Thymus (tissue), 11 donors: ENCODE measurements at regions not wholly inside any gene's neighbourhood (a gene's known extent, or its start where the extent isn't known, plus 50 kb on each side); places are given as distances from the start of the nearest gene placed in this dataset.
"Not testable (repeated sequence)": the region's sequence is repeated elsewhere in the genome, so short reads cannot be mapped to it uniquely, and the experiment has no call there.

ENCODE experiments used
- DNase-seq, 9 donors: peaks; one replicate each; pipeline ENCODE4 v3.0.0-alpha.2; 2013; ENCODE audit warnings: low spot score in 9 of 9, low read depth in 6 of 9, missing footprints in 1 of 9
- H3K27ac ChIP-seq, 2 donors: one replicate each; pipeline ENCODE4 v1.5.1; 2013; ENCODE audit warnings: control low read depth in 1 of 2, low read depth in 1 of 2, low read length in 1 of 2, mild to moderate bottlenecking in 1 of 2, moderate library complexity in 1 of 2
- H3K27me3 ChIP-seq, 2 donors: one replicate each; pipeline ENCODE4 v1.5.1; 2013; ENCODE audit warnings: low read length in 1 of 2; ENCODE audit not compliant: control insufficient read depth in 2 of 2, insufficient read depth in 1 of 2
- H3K36me3 ChIP-seq, 2 donors: one replicate each; pipeline ENCODE4 v1.5.1; 2013; ENCODE audit warnings: low read length in 1 of 2, mild to moderate bottlenecking in 1 of 2, moderate library complexity in 1 of 2; ENCODE audit not compliant: control insufficient read depth in 2 of 2, insufficient read depth in 2 of 2
- H3K4me1 ChIP-seq, 2 donors: one replicate each; pipeline ENCODE4 v1.5.1; 2013; ENCODE audit warnings: low read length in 2 of 2; ENCODE audit not compliant: control insufficient read depth in 2 of 2, insufficient read depth in 2 of 2
- H3K4me3 ChIP-seq, 2 donors: one replicate each; pipeline ENCODE4 v1.5.1; 2013; ENCODE audit warnings: low read length in 2 of 2, control low read depth in 1 of 2, mild to moderate bottlenecking in 1 of 2
- H3K9me3 ChIP-seq, 2 donors: one replicate each; pipeline ENCODE4 v1.5.1; 2013; ENCODE audit warnings: low read length in 1 of 2, mild to moderate bottlenecking in 1 of 2; ENCODE audit not compliant: control insufficient read depth in 2 of 2, insufficient read depth in 1 of 2
- WGBS: extraction: QIAGEN DNeasy Blood & Tissue Kit; methylation state at CpG from one replicate; pipeline ENCODE4 v1.1.7; 2013; 5-methylcytosine and 5-hydroxymethylcytosine counted together
- donor health status: healthy.

DNA sequence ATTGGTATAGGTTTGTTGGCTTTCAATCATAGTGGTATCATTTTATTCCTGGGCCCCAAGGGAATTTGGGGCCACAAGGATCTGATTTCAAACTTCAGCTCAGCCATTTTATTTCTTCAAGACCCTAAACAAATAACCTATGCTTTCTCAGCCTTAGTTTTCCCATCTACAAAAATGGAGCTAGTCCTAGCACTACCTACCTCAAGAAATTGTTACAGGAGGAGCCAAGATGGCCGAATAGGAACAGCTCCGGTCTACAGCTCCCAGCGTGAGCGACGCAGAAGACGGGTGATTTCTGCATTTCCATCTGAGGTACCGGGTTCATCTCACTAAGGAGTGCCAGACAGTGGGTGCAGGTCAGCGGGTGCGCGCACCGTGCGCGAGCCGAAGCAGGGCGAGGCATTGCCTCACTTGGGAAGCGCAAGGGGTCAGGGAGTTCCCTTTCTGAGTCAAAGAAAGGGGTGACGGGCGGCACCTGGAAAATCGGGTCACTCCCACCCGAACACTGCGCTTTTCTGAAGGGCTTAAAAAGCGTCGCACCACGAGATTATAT, 143.5 kb downstream of the CCDC34 start:
- H3K4me3 ChIP-seq, H3K9me3 ChIP-seq, H3K27me3 ChIP-seq, DNase-seq, H3K36me3 ChIP-seq, H3K27ac ChIP-seq: not testable (repeated sequence)
- 95% methylated on average over 23 of the region's 24 CpGs for WGBS
- peaks cover 0 to 11% of the 10 kb centered on the region in 2 donors for H3K4me1 ChIP-seq

DNA sequence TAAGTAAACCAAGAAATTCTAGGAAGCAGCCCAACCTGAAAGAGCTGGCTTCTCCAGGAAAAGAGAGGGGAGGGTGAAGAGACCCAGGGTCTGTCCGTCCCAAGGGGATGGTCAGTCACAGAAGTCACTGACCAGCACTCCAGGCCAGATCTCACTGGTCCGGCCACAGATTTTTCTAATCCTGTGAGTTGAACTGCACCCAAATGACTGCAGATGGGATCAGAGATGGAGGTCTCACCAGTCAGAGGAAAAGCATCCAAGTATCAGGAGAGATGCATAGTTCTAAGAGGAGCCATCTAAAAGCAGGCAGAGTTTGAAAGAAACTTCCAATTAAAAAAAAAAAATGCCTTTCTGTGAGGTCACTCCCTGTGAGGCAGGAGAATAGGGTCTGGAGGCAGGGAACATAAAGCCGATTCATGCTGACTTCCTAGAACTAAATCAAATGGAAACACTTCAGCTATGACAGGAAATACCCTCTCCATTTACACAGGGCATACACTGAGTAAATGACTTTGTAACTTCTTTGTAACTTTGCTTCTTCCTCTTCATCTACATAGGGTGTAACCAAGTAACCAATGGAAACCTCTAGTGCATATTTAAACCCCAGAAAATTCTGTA, 144.5 kb downstream of the CCDC34 start:
- Histone ChIP-seq H3K4me3 (no peak overlapping the region), H3K27ac (peak overlapping the region in 1 of 2 donors; percentile 33), H3K4me1 (peaks cover 0 to 11% of the 10 kb centered on the region in 2 donors), H3K36me3 (no peaks in the 10 kb centered on the region), H3K9me3 (no peaks in the 10 kb centered on the region), H3K27me3 (no peaks in the 10 kb centered on the region)
- WGBS: 60% methylated on average over 3 of the region's 3 CpGs
- no peak for DNase-seq

DNA sequence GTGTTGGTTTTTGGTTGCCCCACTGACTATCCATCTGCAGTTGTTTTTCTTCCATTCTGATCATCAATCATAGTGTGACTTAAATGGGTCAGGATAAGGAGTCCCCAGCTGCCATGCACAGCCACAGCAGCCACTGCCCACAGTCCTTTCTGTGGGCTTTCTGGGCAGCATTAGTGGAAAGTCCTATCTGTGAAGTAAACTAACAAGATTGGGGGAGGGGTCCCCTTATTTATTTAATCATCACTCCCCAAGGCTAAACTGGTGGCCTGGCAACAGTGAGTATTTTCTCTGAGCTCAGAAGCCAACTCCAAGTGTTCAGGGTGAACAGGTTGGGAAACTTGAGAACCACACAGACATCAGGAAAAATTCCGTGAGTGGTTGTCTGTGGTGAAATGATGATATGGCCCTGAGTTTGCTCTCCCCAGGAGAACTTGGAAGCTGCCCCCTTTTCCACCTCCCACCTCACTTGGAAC, 145.0 kb downstream of the CCDC34 start:
- WGBS: 83% methylated on average over 1 of the region's 1 CpG
- Histone ChIP-seq H3K27ac (peak overlapping the region; percentile 18 to 33), H3K27me3 (no peaks in the 10 kb centered on the region), H3K4me1 (peaks cover 0 to 11% of the 10 kb centered on the region in 2 donors), H3K36me3 (no peaks in the 10 kb centered on the region), H3K9me3 (no peaks in the 10 kb centered on the region), H3K4me3 (no peak overlapping the region)
- no peak for DNase-seq

DNA sequence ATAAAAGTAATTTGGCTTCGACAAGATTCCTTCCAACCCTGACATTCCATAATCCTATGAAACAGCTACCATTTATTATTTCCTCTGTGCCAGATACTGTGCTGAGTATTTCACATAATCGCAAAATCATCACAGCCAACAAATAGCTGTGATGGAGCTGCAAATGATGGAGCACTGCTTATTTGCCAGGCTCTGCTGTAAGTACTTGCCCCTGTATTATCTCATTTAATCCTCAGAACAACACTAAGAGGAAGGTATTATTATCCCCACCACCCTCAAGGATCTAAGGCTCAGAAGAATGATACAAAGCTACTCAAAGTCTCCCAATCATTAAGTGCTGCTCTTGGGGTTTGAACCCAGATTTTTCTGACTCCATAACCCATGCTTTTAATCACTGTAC, 145.5 kb downstream of the CCDC34 start:
- 89% methylated on average over 2 of the region's 2 CpGs for WGBS
- H3K27ac ChIP-seq: peak overlapping the region; percentile 5 to 19
- no peak overlapping the region for H3K4me3 ChIP-seq

DNA sequence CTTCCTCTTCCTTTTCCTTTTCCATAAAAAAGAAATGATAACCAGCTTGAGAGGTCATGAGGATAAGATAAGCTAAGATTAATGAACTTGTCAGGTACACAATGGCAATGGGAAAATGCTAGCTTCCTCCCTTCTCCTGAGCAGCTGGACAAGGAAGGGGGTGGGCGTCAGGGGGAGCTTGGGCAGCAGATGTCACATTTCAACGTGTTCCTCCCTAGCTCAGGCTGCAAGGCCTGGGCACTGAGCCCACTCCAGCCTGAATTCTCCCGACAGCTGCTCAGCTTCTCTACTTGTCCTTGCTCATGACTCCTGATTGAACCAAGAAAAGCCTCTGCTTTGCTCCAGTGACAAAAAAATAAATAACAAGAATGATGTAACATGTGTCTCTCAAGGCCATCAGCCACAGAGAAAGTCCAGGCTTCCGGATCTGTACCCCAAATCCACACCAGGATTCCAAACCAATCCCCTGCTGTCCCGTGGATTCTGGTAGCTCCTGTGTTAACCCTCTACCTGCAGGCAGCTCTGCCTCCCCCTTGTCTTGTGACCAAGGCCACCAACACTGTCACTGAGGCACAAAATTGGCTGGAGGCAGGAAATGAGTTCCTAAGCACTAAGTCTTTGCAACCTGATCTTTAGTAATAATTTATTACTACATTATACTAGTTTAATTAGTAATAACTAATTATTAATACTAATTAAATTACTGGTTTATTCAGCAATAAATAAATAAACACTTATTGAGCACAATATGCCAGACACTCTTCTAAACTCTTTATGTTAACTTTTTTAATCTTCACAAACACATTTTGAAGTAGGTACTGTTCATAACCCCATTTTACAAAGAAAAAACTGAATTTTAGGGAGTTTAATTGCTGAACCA, 146.5 kb downstream of the CCDC34 start:
- DNase-seq: peak in 1 of 9 donors; percentile 18
- Histone ChIP-seq H3K9me3 (no peaks in the 10 kb centered on the region), H3K4me1 (peaks cover 0 to 13% of the 10 kb centered on the region in 2 donors), H3K4me3 (no peak overlapping the region), H3K27ac (peak overlapping the region in 1 of 2 donors; percentile 57), H3K27me3 (no peaks in the 10 kb centered on the region), H3K36me3 (no peaks in the 10 kb centered on the region)
- WGBS: 49% methylated on average over 5 of the region's 5 CpGs

More for the DNA sequence above, 145.5 kb downstream of the CCDC34 start:
- no peaks in the 10 kb centered on the region for H3K36me3 ChIP-seq
- no peaks in the 10 kb centered on the region for H3K27me3 ChIP-seq
- no peaks in the 10 kb centered on the region for H3K9me3 ChIP-seq
- DNase-seq: no peak
- H3K4me1 ChIP-seq: peaks cover 0 to 13% of the 10 kb centered on the region in 2 donors

DNA sequence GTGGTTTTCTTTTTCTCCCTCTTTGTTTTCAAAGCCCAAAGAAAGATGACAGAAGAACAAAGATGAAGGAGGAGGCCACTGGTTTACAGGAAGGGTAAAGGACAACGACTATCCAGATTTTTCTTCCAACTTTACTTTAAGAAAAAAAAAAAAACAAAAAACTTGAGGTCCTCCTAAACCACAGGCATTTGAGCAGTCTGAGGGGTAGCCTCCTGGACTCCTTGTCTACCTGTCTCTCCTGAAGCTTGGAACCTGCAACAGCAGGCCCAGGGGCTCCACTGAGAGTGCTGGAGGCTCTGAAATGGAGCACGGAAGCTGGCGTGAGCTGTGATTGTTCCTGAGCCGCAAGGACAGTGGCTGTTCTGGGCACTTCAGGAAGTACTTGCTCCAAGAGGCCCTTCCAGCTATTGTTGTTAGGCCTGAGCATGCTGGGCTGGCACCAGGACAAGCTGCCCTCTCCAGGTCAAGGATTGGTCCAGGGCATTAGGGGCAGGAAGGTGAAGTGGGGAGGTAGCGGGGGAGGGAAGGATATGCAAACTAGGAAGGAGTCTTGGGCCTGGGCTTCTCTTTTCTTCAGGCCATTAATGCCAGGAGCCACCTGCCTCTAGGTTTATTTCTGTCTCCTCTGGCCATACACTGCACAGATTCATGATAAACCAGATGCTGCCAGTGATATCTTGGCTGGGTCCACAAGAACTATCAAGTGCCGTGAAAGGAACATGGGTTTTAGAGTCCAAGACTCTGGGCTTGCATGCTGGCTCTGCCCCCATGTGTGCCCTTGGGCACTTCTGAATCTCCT, 147.3 kb downstream of the CCDC34 start:
- Histone ChIP-seq H3K27me3 (no peaks in the 10 kb centered on the region), H3K36me3 (no peaks in the 10 kb centered on the region), H3K9me3 (no peaks in the 10 kb centered on the region), H3K4me1 (peaks cover 2 to 13% of the 10 kb centered on the region in 2 donors), H3K4me3 (no peak overlapping the region), H3K27ac (peak overlapping the region; percentile 26 to 57)
- 85% methylated on average over 6 of the region's 6 CpGs for WGBS
- no peak for DNase-seq

DNA sequence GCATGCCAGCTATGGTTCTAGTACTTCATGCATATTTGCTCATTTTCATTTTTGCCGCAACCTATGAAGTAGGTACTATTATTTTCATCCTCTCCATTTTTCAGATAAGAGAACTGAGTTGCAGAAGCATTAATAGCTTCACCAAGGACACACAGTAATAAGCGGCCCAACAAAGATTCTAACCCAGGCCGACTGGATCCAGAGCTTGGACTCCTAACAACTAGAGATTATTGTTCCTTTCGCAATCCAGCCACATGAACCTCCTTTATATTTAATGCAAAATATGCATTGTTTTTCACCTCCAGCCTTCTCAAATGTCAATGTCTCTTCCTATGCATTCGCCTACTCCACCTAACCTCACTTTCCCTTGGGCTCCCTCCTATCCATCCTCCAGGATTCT, 148.3 kb downstream of the CCDC34 start:
- Histone ChIP-seq H3K4me1 (peaks cover 3 to 13% of the 10 kb centered on the region in 2 donors), H3K27me3 (no peaks in the 10 kb centered on the region), H3K27ac (no peak overlapping the region), H3K36me3 (no peaks in the 10 kb centered on the region), H3K4me3 (no peak overlapping the region), H3K9me3 (no peaks in the 10 kb centered on the region)
- WGBS: 94% methylated on average over 5 of the region's 5 CpGs
- no peak for DNase-seq

DNA sequence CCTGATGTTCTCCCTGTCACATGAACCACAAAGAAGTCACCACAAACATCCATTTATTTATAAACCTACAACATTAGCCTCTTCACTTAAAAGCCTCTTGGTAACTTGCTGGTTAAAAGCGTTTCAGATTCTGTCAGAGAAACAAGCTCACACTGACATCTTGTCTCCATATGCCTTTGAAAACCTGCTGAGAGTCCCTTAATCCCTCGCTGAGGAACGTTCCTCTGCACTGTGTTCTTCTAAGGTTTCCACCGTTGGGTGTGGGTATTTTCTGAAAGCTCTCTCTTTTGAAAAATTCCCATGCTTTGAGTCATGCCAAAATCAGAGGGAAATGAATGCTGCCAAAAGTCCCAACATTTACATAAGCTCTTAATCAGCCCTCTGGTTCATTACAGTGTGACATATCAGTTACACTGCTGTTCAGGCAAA, 149.8 kb downstream of the CCDC34 start:
- peak overlapping the region; percentile 50 to 55 for H3K27ac ChIP-seq
- 59% methylated on average over 4 of the region's 4 CpGs for WGBS
- peak in 1 of 9 donors; percentile 23 for DNase-seq
- H3K4me1 ChIP-seq: peaks cover 3 to 13% of the 10 kb centered on the region in 2 donors
- H3K27me3 ChIP-seq: no peaks in the 10 kb centered on the region
- no peak overlapping the region for H3K4me3 ChIP-seq
- H3K36me3 ChIP-seq: no peaks in the 10 kb centered on the region
- H3K9me3 ChIP-seq: no peaks in the 10 kb centered on the region
